ENCODE measurements at regions not wholly inside any gene's neighbourhood (a gene's known extent, or its start where the extent isn't known, plus 50 kb on each side); places are given as distances from the start of the nearest gene placed in this dataset.

- no peak for DNase-seq
Measured at GRCh38 chr3:117133066-117133465, 423.5 kb downstream of the TUSC7 start.

GRCh38 chr3:117135207-117135606 is 425.6 kb downstream of the TUSC7 start:
- no peak for DNase-seq

GRCh38 chr3:117136003-117136402 is 426.4 kb downstream of the TUSC7 start:
- DNase-seq = no peak

- no peak for DNase-seq
Measured at GRCh38 chr3:117137065-117137464, 427.5 kb downstream of the TUSC7 start.

GRCh38 chr3:117139681-117140080 is 430.1 kb downstream of the TUSC7 start:
- no peak for DNase-seq

- no peak for DNase-seq
Measured at GRCh38 chr3:117141812-117142211, 432.2 kb downstream of the TUSC7 start.

GRCh38 chr3:117144853-117145252 is 435.3 kb downstream of the TUSC7 start:
- no peak for DNase-seq

GRCh38 chr3:117145677-117146076 is 436.1 kb downstream of the TUSC7 start:
- DNase-seq = no peak

GRCh38 chr3:117146571-117146970 is 437.0 kb downstream of the TUSC7 start:
- DNase-seq = no peak

- DNase-seq = no peak
Measured at GRCh38 chr3:117149584-117149983, 440.0 kb downstream of the TUSC7 start.

- no peak for DNase-seq
Measured at GRCh38 chr3:117150628-117151027, 441.0 kb downstream of the TUSC7 start.

- no peak for DNase-seq
Measured at GRCh38 chr3:117160176-117160575, 450.6 kb downstream of the TUSC7 start.

- DNase-seq = no peak
Measured at GRCh38 chr3:117161816-117162215, 452.2 kb downstream of the TUSC7 start.

GRCh38 chr3:117165176-117165575 is 455.6 kb downstream of the TUSC7 start:
- no peak for DNase-seq

GRCh38 chr3:117165601-117166051 is 456.0 kb downstream of the TUSC7 start:
- no peak for DNase-seq

GRCh38 chr3:117168896-117169295 is 459.3 kb downstream of the TUSC7 start:
- DNase-seq = no peak

- no peak for DNase-seq
Measured at GRCh38 chr3:117170094-117170493, 460.5 kb downstream of the TUSC7 start.

GRCh38 chr3:117171124-117171523 is 461.5 kb downstream of the TUSC7 start:
- DNase-seq = no peak

GRCh38 chr3:117172426-117172825 is 462.8 kb downstream of the TUSC7 start:
- DNase-seq = no peak

- no peak for DNase-seq
Measured at GRCh38 chr3:117181222-117181621, 471.6 kb downstream of the TUSC7 start.

- DNase-seq = no peak
Measured at GRCh38 chr3:117184574-117184973, 475.0 kb downstream of the TUSC7 start.

- no peak for DNase-seq
Measured at GRCh38 chr3:117191245-117191644, 481.7 kb downstream of the TUSC7 start.

- DNase-seq = no peak
Measured at GRCh38 chr3:117192888-117193287, 483.3 kb downstream of the TUSC7 start.

GRCh38 chr3:117193390-117193789 is 483.8 kb downstream of the TUSC7 start:
- DNase-seq = no peak

- DNase-seq = no peak
Measured at GRCh38 chr3:117195034-117195433, 485.5 kb downstream of the TUSC7 start.

- no peak for DNase-seq
Measured at GRCh38 chr3:117200962-117201361, 491.4 kb downstream of the TUSC7 start.

Measured in AML-193 (cell line).